NCI-H345 treated with DMSO at 0.1 percent for 48 hours (cell line): ENCODE measurements at regions not wholly inside any gene's neighbourhood (a gene's known extent, or its start where the extent isn't known, plus 50 kb on each side); places are given as distances from the start of the nearest gene placed in this dataset.

Experiments used
- DNase-seq: peaks from one replicate; lab custom pipeline; 2025; ENCODE audit not compliant: unreplicated experiment; lab: John Stamatoyannopoulos, UW

DNA sequence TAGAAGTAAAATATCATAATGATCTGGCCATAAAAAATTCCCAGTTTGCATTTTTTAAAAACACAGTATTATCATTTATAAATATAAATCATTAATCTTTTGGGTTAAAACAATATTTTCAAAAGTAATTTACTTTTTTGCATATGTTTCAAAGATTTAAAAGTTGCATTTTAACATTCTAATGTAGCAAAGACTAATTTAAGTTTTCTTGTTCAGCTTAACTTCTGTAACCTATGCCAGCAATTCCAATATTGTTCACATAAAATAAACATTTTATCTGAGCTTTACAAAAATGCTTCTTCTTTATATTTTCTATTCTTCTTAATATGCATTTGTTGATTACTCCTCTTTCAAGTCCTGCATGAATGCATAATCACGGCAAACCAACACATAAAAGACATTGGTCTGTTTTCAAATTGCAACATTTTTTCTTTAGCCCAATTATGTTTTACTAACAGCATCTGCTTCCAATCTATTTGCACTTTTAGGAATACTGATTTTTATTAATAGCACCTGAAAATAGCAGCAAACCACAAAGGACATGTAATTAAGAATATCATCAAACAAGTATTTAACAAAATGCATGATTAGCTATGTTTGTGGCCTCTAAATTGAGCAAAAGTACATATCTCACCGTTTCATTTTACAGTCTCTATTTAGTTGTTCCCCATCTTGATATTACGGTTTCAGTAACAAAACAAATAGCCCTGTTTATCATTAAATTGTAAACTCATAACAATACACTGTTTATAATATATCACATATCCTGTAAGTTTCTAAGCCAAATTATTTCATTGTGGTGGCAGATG, 286.9 kb upstream of the NFE2L3 start:
- no peak for DNase-seq

DNA sequence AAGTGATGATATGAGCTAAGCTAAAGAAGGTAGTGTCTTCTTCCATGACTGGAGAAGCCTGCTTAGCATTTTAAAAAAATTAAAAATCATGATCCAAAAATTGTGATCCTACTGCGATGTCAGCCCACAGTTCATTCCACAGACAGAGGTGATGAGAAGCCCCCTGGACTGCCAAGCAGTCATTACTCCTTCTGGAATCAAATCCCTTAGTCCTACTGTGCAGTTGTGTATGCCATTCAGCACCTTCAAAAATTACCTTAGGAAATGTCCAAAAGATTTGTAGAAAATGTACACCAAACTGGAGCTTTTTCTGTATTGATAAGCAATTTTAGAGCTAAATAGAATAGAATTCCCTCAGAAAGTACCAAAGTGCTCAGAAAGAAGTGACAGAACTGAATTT, 283.5 kb upstream of the NFE2L3 start:
- DNase-seq = no peak

DNA sequence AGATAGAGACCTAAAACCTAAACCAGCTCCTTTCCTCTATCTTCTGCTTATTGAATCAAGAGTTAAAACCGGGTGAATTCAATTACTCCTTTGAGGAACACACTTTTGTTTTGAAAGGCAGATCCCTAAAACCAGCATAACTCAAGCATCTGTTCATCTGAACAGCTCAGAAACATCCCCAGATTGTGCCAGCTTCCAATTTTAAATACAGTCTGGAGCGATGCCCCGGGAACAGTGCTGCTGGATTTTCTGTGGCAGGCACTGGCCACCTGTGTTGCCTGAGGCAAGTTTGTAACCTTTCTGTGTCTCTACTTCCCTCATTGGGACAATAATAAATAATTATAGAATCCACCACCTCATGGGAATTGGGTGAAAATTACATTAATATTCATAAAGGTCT, 281.4 kb upstream of the NFE2L3 start:
- no peak for DNase-seq

GRCh38 chr7:25876092-25876491, 275.9 kb upstream of the NFE2L3 start:
- DNase-seq = no peak

- no peak for DNase-seq
Observed at GRCh38 chr7:25877802-25878789, 273.9 kb upstream of the NFE2L3 start.

- no peak for DNase-seq
Observed at GRCh38 chr7:25879799-25880198, 272.2 kb upstream of the NFE2L3 start.

DNA sequence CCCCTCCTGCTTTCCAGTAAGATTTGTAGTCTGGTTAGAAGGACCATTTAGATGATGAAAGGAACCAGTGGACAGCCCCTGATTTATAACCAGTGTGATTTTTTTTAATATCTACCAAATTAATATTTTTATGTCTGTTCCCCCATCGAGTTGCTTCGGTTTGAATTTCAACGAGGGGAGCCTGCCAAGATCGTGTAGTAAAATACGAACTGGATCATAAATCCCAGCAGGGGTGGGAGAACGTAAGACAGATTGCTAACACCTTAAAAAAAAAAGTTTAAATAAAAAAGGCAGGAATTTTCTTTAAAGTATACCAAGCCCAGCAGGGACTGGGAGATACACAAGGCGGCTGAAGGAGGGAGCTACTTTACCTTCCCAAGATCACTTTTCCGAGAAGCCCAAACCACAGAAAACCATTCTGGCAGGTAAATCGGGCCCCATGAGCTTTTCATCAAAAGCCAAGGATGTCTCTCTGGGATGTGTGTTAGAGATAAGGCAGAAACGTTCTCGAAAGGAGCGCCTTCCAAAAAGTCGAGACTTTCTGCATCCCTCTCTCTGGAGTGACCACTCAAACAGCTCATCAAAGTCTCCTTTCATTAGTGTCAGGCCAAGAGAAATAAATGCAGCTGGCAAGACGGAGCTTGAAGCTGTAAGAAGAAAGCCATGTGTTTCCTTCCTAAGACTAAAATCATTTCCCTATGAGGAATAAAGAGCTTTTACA, 270.5 kb upstream of the NFE2L3 start:
- DNase-seq = no peak

DNA sequence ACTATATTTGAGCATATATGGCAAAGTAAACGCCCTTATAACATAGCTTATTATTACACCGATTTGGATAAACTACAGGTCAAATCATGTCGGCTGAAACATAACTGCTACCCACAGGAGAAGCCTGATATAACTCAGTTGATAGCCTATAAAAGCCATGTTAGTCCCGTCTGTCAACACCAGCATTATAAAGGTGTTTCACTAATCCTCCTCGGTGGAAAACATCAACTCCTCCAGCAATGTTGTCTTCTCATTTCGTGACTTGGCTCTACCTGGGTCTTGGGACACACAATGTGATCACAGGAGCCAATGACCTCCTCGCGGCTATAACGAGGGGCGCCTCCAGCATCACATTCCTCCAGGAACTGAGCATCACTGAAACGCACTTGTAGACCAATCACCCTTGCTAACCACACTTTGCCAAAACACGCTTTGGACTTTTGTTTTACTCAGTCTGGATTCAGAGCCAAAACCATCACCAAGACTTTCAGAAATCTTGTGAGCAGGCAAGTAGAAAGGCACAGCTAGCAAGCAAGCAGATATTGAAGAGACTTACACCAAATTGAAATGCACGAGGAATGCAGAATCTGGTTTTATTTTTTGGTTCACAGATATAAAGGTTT, 269.7 kb upstream of the NFE2L3 start:
- no peak for DNase-seq

- no peak for DNase-seq
Observed at GRCh38 chr7:25884265-25884828, 267.7 kb upstream of the NFE2L3 start.

DNA sequence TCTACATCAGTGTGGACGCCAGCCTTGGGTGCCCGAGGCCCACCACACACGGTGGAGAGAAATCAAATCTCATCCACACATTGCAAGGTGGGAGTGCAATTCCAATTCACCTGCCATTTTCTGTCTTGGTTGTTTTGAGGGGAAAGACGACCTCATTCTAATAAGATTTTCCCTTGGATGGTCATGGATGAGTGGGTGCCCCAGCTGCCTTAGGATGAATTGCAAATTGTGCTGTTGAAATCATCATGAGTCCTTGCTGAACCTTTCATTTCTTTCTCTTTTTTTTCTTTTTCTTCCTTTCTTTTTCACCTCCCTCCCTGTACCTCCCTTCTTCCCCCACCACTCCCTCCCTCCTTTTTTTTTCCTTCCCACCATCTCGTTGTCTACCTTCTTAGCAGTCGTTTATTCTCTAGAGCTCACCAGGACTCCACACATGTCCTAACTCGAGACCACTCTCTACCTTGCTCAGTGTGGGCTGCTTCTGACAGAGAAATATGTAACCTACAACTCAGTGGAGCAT, 266.9 kb upstream of the NFE2L3 start:
- no peak for DNase-seq

- no peak for DNase-seq
Observed at GRCh38 chr7:25886387-25887240, 265.4 kb upstream of the NFE2L3 start.

- no peak for DNase-seq
Observed at GRCh38 chr7:25887266-25887665, 264.7 kb upstream of the NFE2L3 start.

DNA sequence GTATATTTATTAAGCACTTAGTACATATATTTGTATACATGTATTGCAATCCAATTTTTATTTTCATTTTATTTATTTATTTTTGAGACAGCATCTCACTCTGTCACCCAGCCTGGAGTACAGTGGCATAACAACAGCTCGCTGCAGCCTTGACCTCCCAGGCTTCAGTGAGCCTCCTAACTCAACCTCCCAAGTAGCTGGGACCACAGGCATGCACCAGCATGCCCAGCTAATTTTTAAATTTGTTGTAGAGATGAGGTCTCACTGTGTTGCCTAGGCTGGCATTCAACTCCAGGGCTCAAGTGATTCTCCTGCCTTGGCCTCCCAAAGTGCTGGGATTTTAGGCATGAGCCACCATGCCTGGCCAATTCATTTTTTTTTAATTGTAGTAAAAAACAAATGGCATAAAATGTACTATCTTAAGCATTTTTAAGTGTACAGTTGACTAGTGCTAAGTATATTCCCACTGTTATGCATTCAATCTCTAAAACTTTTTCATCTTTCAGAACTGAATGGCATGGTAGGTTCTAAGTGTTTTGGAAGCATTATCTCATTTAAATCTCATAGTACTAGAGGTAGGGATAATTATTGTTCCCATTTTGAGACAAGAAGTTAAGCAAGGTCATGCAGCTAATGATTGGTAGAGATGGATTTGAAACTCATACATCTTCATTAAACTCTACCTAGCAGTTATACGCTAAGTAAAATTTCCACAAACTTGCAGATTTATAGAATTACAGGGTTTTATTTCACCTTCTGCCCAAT, 264.0 kb upstream of the NFE2L3 start:
- no peak for DNase-seq

GRCh38 chr7:25889765-25890164, 262.2 kb upstream of the NFE2L3 start:
- DNase-seq = no peak

- no peak for DNase-seq
Observed at GRCh38 chr7:25891591-25891990, 260.4 kb upstream of the NFE2L3 start.

DNA sequence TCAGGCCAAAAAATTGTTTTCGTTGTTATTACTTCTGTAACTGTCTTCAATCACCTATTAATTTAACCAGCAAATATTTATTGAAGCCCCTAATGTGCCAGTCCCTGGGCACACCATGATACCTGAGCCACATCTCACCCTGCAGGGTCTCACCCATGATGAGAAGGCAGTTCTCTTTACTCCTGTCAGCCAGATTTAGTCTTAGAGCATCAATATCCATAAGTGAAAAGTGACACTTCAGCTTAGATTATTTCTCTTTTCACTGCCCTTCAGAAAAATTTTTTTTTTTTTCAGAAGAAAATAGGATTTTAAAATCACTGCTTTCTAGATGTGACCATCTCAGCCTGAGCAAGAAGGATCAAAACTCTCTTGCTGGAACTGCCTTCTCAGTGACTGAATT, 258.6 kb upstream of the NFE2L3 start:
- DNase-seq = no peak

DNA sequence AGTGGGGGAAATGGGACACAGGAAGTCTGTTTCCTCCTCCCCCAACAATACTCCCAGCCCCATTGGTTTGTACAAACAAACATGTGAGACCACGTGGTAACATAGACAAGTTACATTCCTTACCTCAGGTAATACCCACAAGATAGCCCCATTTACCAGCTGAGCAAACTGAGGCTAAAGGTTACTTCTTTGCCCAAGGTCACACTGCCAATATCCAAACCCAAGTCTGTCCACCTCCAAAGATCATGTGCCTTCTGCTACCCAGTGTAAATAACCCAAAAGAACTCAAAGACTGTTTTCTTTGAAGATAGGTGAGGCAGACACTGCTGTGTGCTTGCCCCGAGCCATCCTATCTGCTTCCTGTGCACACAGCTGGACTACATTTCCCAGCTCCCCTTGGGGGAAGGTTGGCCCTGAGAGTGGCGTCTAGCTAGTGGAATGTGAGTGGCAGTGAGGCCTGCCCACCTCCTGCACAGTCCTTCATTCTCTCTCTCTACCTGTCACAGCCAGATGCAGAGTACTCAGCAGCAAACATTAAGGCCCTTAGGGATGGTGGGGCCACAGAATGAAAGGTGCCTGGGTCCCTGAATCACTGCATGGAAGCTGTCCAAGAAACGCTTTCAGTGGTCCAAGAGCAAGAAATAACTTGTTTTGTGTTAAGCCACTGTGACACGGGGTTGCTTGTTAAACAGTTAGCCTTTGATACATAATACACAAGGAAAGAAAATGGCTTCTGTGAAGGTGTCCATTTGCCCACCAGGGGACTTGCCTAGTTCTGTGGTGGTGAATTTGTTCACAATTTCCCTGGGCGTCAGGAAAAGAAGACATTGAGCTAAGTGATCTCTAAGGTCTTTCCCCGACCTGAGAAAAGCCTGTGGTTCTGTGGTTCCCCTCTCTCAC, 257.7 kb upstream of the NFE2L3 start:
- no peak for DNase-seq
